Activated CD8-positive, alpha-beta memory T cell treated with anti-CD3 and anti-CD28 coated beads, Interleukin-2, amount 50 U/mL, for 4 hours (primary cell): ENCODE measurements at regions not wholly inside any gene's neighbourhood (a gene's known extent, or its start where the extent isn't known, plus 50 kb on each side); places are given as distances from the start of the nearest gene placed in this dataset.

Source experiments
- DNase-seq: peaks from one replicate; pipeline ENCODE4 v3.0.0-alpha.2; 2020

DNA sequence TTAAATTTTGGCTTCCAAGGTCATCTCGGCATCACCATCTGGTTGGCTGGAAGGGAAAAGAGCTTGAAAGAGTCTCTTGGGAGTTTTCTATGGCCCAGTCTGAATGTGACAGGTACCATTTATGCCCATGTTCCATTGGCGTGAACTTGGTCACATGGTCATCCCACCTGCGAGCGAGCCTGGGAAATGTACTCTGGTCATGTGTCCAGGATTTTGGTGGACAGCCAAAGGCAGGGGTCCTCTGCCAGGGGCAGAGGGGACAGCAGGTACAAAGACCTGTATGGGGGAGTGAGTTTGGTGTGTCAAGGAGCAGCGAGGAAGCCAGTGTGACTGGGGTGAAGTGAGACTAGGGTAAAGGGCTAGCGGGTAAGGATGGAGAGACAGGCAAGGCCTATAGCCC lies 112.6 kb downstream of the CDC5L start:
- DNase-seq: no peak

DNA sequence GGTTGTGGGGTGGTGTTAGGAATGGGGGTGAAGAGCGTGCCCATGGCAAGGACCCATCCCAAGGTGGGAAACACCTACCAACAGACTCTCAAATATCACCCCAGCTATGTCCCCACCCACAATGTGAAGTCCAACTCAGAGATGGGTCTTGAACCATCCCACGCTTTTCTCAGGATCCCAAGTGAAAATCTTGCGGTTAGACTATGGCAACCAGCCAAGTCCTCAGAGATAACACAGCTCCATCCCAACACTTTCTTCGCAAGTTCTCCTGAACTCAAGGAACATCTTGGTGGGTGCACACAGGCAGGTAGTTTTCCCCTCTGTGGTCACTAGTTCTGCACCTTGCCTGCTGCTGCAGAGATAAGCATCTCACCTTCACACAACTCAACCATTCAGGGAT lies 116.0 kb downstream of the CDC5L start:
- DNase-seq: no peak

DNA sequence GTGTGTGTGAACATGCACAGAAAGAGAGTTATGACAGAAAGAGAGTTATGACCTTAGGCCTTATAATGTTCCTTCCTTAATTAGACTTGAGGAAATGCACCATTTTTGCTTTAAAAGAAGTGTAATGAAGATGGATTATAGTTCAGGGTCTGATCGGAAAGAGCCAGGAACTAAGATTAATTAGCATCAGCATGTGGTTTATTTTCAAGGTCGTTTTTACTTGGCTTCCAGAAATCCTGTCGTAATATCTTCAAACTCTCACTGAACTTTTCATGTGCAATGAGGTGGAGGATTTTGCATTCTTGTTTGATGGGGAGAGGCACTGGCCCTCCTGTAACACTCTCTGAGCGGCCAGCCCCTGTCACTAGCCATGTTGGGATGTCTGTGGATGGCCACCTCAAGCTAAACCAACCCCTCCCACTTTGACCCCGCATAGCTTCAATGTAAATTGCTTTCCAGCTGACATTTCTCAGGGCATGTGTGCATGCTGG lies 116.8 kb downstream of the CDC5L start:
- DNase-seq: no peak

DNA sequence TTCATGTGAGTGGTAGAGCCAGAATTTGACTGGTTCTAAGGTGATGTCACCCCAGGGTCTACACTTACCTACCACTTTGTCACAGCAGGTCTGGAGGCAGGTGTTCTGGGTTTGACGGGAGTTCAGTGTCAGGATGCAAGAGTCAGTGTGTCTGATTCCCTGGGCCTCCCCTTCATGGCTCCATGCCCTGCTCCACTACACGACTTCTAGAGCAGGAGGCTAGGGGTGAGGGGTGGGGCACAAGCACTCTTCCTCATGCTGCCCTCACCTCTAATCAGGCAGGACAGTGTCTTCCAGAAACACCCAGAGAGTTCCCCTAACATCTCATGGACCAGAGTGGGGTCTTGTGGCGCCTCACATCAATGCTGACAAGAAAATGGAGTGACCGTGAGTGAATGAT lies 118.2 kb downstream of the CDC5L start:
- DNase-seq: no peak

DNA sequence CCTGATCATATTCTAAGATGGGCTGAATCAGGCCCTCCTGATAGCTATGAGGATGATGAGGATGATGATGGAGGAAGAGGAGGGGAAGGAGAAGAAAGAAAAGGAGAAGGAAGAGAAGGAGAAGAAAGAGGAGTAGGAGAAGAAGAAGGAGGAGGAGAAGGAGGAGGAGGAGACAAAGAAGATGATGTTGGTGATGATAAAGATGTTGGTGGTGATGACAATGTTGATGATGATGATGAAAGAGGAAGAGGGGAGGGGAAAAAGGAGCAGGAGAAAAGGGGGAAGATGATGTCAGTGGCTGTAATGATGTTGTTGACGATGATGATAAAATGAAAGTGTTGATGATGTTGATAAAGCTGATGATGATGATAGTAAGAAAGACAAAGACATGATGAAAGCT lies 119.5 kb downstream of the CDC5L start:
- DNase-seq: no peak

DNA sequence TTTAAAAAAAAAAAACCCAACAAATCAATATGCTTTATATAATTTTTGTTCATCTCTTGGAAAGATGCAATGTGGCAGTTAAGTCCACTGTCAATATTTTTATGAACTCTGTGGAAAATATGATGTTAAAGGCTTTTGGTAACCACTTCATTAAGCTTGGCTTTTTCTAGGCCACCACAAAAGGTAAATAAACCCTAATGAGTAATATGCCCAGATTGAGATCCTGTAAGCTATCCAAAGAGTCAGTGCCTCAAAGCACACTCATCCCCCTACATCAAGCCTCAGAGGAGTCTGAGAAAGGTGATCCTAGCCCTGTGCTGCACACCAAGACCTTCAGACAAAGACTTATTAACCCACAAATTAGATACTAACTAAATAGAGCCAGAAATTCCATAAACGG lies 121.1 kb downstream of the CDC5L start:
- no peak for DNase-seq

DNA sequence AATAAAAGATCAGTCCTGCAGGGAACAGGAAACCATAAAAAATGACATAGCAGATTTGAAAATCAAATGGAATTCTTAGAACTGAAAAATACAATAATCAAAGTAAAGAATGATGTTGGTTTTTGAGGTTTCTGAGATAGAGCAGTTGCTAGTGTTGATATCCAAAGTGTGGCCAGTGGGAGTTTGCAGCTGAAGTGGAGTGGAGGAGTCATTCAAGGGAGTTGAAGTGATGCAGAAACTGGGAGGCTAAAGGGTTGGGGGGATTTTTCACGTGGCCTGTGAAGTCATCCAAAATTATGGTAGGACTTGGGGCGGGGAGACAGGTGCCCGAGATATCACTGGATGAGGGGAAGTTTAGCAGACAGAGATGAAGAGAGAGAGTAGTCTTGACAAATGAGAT lies 123.6 kb downstream of the CDC5L start:
- DNase-seq: no peak

DNA sequence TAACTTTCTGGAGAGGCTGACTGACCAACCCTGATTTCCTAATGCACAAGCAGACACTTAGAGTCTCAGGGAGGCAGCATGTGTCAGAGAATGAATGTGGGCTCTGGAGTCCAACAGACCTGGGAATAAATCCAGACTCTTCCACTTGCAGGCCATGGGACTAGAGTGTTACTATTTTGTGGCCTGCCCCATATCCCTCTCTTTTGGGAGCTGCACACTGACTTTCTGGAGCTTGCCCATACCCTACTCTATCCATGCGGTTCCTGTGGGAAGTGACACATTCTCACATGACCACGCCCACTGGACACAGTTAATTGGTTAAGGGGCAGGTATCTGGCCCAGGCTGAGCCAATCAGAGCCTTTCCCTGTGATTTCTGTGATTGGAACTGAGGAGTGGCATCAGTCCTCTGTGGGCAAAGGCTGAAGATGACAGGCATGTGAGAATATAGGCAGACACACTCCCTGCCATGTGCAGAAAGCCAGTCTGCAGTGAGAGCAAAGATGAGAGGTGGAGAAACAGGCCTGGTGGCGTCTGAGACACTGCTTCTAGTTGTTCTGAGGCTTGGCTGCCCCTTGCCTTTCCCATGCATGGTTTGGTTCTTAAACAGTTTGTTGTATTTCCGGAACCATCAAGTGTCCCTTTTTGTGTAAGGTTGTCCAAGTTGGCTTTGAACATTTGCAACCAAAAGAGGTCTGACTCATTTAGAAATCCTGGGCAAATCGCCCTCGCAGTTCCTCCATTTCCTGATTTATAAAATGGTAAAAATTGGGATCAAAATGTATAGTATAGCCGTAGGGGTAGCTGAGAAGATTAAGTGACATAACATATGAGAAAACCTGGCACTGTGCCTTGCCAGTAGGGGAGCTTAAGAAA lies 125.6 kb downstream of the CDC5L start:
- no peak for DNase-seq

DNA sequence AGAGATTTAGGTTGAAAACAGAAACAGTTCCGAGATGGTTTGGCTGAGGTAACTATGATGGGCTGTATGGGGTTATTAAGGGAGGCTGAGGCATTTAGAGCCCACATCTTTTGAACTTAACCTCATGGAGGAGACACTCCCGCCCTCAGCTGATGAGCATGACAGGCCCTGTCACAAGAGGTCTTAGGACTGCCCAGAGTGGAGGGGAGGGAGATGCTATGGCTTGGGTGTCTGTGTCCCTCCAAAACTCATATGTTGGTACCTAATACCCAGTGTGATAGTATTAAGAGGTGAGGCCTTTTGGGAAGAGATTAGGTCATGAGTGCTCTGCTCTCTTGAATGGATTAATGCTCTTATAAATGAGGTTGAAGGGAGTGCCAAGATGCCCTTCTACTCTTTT lies 126.6 kb downstream of the CDC5L start:
- no peak for DNase-seq

DNA sequence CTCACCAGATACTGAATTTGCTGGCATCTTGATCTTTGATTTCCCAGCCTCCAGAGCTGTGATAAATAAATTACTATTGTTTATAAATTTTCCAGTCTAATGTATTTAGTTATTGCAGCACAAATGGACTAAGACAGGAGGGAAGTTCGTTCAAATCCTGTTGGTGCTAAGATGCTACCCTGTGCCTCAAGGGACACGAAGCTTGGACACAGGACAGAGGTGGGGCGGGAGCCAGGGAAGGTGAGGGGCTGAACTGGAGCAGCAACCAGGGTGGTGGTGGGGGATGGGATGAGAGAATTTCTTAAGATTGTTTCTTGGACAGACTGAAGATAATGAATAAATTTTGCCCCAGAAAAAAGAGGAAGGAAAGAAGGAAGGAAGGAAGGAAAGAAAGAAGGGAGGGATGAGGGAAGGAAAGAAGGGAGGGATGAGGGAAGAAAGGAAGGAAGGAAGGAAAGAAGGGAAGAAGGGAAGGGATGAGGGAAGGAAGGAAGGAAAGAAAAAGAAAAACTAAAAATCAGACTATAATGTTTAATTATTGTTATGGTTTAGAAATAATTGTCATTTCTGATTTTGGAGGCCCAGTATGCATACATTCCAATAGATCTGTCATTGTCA lies 127.2 kb downstream of the CDC5L start:
- no peak for DNase-seq

DNA sequence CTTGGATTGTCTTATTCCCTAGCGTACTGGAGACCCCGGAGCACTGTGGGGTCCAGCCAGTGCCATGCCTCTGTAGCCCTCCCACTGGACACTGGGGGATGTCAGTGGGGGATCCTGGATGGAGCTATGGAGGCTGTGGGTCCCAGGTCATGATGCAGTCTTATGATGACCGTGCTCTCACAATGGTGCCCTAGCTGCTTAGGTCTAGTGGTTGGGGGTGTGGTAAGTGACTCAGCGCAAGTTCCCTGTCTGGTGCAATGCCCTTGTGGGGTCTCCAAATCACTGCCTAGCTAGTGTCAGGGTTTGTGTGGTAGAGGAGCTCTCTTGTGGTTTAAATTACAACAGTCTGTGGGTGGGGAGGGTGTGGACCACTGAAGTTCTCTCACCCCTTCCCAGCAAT lies 135.4 kb downstream of the CDC5L start:
- DNase-seq: no peak

DNA sequence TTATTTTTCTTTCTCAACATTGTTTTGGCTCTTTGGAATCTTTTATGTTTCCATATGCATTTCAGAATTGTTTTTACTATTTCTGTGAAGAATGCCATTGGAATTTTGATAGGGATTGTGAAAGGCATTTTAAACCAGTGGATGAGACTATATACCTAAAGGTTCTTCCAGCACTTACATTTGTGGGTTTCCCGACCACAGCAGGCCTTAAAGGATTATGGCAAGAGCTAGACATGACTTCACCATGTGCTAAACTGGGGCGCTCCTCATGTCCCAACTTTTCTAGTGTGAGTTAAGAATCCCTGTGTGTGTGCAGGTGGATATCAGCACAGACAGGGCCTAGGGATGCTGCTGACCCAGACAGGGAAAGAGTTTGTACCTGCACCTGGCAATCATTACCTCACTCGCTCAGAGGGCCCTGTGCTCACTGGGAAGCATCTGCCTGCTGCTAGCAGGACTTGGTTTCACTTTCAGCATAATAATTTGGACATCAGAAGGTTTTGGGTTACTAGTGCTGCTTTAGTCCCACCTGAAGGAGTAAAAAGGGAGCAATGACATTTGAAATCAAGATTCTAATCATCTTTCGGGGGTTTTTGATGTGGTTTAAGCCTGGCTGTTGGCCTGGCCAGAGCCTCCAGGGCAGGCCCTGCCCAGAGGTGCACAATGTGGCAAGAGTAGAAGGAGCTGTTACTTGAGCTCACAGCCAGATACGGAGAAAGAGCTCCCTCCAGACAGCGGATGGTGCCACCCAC lies 137.1 kb downstream of the CDC5L start:
- DNase-seq: no peak

DNA sequence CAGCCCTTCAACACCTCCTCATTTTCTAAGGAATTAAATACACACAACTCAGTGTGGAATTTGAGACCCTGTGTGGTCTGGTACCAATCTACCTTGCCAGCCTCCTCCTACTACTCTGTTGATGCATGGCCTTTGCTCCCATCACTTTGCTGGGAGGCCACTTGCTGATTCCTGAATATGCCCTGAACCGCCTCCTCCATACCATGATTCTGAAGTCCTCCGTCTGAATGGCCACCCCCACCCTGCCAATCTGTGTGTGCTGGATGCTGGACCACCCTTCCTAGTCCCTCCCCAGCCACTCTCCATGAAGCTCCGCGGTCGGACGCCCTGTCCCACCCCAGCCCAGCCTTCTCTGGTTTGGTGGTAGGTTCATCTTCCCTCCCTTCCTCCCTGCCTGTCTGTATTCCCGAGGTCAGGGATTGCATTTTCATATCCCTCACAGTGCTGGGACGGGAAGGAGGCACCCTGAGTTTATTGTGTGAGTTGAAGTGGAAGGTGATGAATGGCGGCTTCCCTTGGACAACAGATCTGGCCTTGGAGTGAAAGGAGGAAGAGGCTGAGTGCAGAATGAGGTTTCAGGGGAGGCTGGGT lies 138.3 kb downstream of the CDC5L start:
- no peak for DNase-seq

DNA sequence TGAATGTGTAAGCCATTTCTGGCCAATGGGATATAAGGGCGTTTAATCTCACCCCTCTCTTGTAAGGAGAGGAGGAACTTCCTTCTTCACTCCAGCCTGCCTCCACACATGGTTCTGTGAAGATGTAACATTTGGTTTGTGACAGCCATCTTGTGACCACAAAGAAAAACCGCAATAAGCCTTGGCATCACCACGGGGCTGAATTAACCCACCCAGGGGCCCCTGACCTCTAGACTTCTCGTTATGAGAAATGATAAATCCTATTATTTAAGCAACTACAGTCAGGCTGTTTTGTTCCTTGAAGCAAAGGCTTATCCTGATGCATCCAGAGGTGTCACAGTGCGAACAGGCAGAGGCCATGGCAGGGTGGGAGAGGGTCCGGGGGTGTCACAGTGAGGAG lies 139.7 kb downstream of the CDC5L start:
- DNase-seq: no peak

DNA sequence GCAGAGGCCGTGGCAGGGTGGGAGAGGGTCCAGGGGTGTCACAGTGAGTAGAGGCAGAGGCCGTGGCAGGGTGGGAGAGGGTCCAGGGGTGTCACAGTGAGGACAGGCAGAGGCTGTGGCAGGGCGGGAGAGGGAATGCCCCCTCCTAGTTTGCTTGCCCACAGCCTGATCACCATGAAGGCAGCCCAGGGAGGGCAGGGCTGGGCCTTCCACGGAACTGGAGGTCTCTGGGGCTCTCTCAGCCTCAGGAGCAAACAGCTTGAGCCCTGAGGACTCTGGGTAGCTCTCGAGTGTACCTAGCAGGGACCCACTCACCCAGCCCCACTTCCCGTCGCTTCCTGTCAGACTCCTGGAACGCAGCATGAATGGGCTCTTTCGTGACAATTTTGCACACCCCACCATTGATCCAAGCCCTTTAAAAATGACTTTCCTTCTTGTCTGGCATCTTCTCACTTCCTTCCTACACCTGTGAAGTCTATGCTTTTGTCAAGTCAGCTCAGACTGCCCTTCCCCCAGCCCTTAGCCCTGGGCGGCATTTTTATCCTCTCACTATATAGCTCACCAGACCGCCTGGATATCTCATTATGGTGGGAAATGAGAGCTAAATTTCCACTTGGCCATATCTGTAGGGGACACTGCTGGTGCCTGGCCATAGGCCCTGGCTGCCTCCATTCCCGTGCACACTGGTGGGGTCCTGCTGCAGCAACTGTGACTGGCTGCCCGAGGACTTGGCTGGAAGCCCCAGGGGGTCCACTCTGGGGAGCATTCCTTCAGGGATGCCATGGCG lies 140.3 kb downstream of the CDC5L start:
- DNase-seq: no peak

DNA sequence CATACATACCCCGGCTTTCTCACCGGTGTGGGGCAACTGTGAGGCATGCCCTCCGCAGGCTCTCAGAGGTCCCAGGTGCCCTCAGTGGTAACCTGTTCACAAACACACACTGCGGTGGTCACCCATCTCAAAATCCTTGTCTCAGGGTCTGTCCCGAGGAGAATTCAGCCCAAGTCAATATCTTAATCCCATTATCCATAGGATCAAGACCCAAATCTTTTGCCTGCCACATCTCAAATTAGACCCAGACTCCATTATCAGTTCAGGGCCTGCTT lies 140.8 kb downstream of the CDC5L start:
- no peak for DNase-seq

DNA sequence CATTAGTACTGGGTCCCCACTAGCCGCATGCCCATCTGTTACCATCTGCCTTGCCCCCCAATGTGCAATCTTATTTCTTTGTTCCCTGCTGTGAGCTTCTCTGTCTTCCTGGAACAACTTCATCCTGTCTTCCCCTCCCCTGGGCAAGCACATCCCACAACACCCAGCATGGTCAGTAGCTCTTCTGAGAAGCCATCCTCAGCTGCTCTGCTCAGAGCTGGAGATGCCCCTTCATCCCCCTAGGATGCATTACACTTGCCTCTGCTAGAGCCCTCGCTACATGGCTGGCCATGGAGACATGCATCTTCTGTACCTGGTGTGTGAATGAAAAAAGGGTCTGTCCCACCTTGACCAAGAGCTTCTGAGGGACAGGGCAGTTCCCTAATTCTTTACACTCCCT lies 141.2 kb downstream of the CDC5L start:
- DNase-seq: no peak

DNA sequence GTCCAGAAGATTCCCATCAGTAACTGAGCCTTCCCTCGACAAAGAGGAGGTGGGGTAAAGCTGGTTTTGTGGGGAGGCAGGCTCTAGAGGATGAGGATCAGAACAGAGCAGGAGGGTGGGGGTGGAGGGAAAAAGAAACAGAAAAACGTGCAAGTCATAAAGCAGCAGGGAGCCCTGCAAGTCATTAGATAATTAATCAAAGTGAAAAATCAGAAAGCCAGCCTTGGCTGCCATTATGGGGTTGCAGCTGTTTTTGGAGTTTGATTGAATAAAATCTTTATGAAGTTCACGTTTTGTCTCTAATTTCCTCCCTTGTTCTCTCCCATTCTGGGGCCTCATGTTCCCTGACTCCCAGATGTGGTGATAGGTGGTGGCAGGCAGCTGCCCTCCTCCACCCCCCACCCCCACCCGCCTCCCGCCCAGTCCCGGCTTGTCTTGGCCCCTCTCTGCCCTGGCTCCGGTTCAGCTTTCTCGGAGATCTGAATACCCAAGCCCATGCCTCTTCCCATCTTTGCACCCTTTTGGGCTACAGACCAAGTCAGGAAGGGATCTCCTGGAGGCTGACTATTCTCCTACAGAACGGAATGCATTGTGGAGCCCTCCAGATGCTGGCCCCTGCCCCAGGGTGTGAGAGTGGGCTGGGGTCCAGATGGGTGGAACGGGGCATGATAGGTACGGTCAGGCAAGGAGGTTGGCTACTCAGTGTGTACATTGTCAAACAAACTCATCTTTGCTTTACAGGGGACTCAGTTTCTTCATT lies 141.8 kb downstream of the CDC5L start:
- no peak for DNase-seq

DNA sequence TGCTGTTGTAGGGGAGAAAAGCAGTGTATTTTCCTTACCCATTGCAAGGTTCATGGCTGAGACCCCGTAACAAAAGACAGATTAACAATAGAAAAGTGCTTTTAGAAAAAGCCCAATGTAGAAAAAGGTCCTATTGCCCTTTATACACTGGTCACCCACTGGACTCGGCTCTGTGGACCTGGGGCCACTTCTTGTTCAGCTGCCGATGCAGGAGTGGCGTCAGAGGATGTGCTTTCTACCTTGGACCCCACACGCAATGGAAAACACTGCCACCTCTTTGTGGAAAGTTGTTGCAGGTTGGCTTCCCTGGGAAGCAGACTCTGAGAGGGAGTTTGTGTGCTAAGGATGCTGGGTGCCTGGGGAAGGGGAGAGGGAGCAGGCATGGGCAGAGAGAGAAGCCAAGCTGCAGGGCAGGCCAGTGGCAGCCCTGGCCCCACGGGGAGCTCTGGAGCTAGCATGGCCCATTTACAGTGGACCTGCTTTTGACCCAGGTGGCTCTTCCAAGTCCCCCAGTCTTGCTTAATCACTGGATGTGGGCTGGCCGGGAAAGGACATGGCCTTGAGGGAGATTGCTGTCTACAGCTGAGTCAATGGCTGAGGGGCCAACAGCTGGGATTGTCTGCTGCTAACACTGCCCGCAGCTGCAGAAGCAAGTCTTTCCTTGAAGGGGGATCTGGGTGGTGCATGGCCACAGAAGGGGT lies 142.9 kb downstream of the CDC5L start:
- DNase-seq: no peak

DNA sequence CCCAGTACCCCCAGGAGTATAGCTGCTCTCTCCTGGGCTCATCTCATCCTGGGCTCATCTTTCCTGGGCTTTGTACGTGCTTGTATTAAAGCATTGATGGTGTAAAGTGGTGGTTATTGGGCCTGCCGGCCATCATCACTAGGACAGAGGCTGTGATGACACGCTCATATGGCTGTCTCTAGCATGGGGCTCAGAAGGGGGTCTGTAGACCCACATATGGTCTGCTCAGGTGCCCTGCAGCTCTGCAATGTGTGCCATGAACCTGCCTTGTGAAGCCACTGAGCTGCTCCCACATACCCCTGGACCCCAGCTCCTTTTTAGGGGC lies 143.4 kb downstream of the CDC5L start:
- DNase-seq: no peak

DNA sequence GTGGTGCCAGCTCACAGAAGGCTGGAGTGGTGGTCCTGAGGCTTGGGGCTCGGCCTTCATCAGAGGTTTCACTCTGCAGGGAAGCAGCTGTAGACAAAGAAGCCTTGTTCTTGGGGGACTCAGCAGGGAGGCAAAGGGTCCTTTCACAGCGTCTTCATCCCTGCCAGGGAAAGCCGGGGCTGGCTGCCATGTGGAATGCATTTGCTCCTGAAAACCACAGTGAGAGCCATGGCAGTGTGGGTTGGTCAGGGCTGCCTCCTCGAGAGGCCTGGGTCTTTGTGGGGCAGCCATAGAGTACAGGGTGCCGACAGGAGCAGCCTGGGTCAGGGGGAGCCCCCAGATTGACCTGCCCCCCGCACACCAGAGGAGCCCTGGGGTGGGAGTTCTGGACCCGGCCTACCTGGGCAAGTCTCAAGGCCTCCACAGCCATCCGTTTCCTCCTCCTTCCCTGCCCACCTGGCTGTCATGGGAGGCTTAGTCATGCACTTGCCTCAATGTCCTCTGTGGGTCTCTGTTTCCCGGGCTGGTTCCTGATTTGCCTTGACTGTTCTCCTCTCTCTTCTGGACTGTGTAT lies 144.0 kb downstream of the CDC5L start:
- no peak for DNase-seq
